GM23248 (cell line): ENCODE measurements at regions not wholly inside any gene's neighbourhood (a gene's known extent, or its start where the extent isn't known, plus 50 kb on each side); places are given as distances from the start of the nearest gene placed in this dataset.

Experiments
- EZH2 ChIP-seq: fragments of 200-600 bp; sonication (generic); IDR thresholded peaks from 2 replicates; pipeline ENCODE4 v1.6.1; 2018; ENCODE audit warnings: antibody characterized with exemption, mild to moderate bottlenecking; ENCODE audit not compliant: insufficient read depth, poor library complexity, severe bottlenecking
- EZH2phosphoT487 ChIP-seq: fragments of 200-600 bp; sonication (generic); IDR thresholded peaks from 2 replicates; pipeline ENCODE4 v1.6.1; 2018; ENCODE audit warnings: antibody characterized with exemption, moderate library complexity, mild to moderate bottlenecking, low read depth; ENCODE audit not compliant: insufficient read depth

DNA sequence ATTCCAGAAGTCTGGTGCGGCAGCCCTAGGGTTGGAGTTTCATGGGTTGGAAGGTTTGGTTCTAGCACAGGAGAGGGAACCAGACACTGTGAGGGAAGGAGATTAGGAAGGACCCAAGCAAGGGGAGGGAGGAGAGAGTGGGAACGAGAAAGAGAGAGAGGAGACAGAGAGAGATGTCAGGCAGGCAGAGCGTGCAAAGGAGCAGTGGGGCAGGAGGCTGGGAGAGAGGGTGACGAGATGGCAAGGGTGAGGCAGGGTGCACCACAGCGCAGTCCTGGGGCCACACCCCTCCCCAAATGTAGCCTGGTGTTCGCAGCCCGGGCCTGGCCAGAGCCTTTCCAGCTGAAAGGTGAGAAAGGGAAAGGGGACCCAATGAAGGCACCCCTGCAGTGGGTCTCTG is 162.9 kb upstream of the TLE3 start:
- TF ChIP-seq EZH2phosphoT487 (no peak), EZH2 (no peak)
